Astrocyte (in vitro differentiated cells and primary cell): ENCODE measurements at regions not wholly inside any gene's neighbourhood (a gene's known extent, or its start where the extent isn't known, plus 50 kb on each side); places are given as distances from the start of the nearest gene placed in this dataset.
A peak's percentile ranks its signal among the peaks of the same experiment; 100 is the strongest.
"Not testable (repeated sequence)": the region's sequence is repeated elsewhere in the genome, so short reads cannot be mapped to it uniquely, and the experiment has no call there.

Source experiments
- DNase-seq: peaks from one replicate; pipeline ENCODE4 v3.0.0-alpha.2; 2010; ENCODE audit warnings: low read depth
- FAIRE-seq: peaks from 2 replicates; lab custom pipeline; 2011; peaks lifted over from hg19 to GRCh38; lab: Jason Lieb, UNC
- H2AFZ ChIP-seq: 2 replicates; pipeline ENCODE4 v1.6.0; 2012; ENCODE audit warnings: low read depth, low read length, inconsistent platforms
- H3K27ac ChIP-seq: 2 replicates; pipeline ENCODE4 v1.5.1; 2011; ENCODE audit warnings: low read depth, low read length, inconsistent platforms
- H3K27me3 ChIP-seq: 2 replicates; pipeline ENCODE4 v1.6.0; 2011; ENCODE audit warnings: low read length, inconsistent platforms; ENCODE audit not compliant: insufficient read depth
- H3K36me3 ChIP-seq: 2 replicates; pipeline ENCODE4 v1.5.1; 2011; ENCODE audit warnings: low read length, inconsistent platforms; ENCODE audit not compliant: insufficient read depth
- H3K4me1 ChIP-seq: 2 replicates; pipeline ENCODE4 v1.5.1; 2011; ENCODE audit warnings: low read length, inconsistent platforms; ENCODE audit not compliant: insufficient read depth
- H3K4me2 ChIP-seq: 2 replicates; pipeline ENCODE4 v1.6.0; 2012; ENCODE audit warnings: low read length, inconsistent platforms
- H3K4me3 ChIP-seq: 2 replicates; pipeline ENCODE4 v1.5.1; 2011; ENCODE audit warnings: low read depth, mild to moderate bottlenecking, low read length, inconsistent platforms; ENCODE audit not compliant: insufficient read depth
- H3K79me2 ChIP-seq: 2 replicates; pipeline ENCODE4 v1.6.0; 2012; ENCODE audit warnings: mild to moderate bottlenecking, low read length, inconsistent platforms; ENCODE audit not compliant: insufficient read depth
- H3K9ac ChIP-seq: 2 replicates; pipeline ENCODE4 v1.6.0; 2012; ENCODE audit warnings: mild to moderate bottlenecking, low read length, inconsistent platforms
- H3K9me3 ChIP-seq: 2 replicates; pipeline ENCODE4 v1.5.1; 2012; ENCODE audit warnings: low read depth, mild to moderate bottlenecking, low read length, inconsistent platforms; ENCODE audit not compliant: insufficient read depth
- H4K20me1 ChIP-seq: 2 replicates; pipeline ENCODE4 v1.6.0; 2012; ENCODE audit warnings: low read length, inconsistent platforms; ENCODE audit not compliant: insufficient read depth
- H3K27ac Mint-ChIP-seq: one replicate; pipeline ENCODE4 v1.8.0; 2021; ENCODE audit warnings: mild to moderate bottlenecking, mixed read lengths; ENCODE audit not compliant: unreplicated experiment
- H3K27me3 Mint-ChIP-seq: one replicate; pipeline ENCODE4 v1.8.0; 2021; ENCODE audit warnings: low read depth, mixed read lengths; ENCODE audit not compliant: unreplicated experiment
- H3K36me3 Mint-ChIP-seq: one replicate; pipeline ENCODE4 v1.8.0; 2021; ENCODE audit warnings: low read depth, mixed read lengths; ENCODE audit not compliant: unreplicated experiment
- H3K4me1 Mint-ChIP-seq: one replicate; pipeline ENCODE4 v1.8.0; 2021; ENCODE audit warnings: low read depth, mixed read lengths; ENCODE audit not compliant: unreplicated experiment
- H3K4me3 Mint-ChIP-seq: one replicate; pipeline ENCODE4 v1.8.0; 2021; ENCODE audit warnings: mild to moderate bottlenecking, moderate library complexity, mixed read lengths; ENCODE audit not compliant: unreplicated experiment
- H3K9me3 Mint-ChIP-seq: one replicate; pipeline ENCODE4 v1.8.0; 2021; ENCODE audit warnings: mild to moderate bottlenecking, mixed read lengths; ENCODE audit not compliant: unreplicated experiment

DNA sequence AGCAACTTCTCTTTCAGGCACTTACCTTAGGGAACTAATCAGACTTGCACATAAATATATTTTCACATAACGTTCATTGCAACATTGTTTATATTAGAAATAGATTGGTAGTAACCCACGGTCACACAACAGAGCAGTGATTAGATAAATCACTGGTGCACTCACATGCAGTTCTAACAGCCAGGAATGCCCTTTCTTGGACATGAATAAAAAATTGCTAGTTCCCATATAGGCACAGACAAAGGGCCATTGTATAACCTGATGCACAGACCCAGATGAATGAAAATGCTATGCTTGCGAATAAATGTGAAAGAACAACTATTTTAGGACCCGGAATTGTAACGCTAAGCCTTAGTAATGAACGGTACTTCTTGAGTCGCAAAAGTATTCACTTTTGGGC lies 63.9 kb downstream of the SPANXB1 start:
- FAIRE-seq, H3K27ac Mint-ChIP-seq, H4K20me1 ChIP-seq, H3K27ac ChIP-seq, H3K4me1 Mint-ChIP-seq, H2AFZ ChIP-seq, H3K4me1 ChIP-seq, H3K9me3 ChIP-seq, H3K4me3 ChIP-seq, H3K27me3 ChIP-seq, H3K9ac ChIP-seq, H3K4me3 Mint-ChIP-seq, H3K79me2 ChIP-seq, DNase-seq, H3K27me3 Mint-ChIP-seq, H3K9me3 Mint-ChIP-seq, H3K36me3 Mint-ChIP-seq, H3K4me2 ChIP-seq, H3K36me3 ChIP-seq: not testable (repeated sequence)

DNA sequence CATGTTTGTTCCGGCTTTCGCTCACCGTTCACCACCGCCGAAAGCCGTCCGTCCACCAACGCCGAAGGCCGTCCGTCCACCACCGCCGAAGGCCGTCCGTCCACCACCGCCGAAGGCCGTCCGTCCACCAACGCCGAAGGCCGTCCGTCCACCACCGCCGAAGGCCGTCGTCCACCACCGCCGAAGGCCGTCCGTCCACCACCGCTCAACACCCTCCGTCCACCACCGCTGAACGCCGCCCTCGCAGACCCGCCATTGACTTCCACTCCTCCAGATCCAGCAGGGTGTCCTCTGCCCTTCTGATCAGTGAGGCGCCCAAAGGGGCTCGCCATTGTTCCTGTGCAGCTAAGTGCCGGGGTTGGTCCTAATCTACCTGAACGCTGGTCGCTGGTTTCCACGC lies 81.7 kb downstream of the SPANXB1 start:
- not testable (repeated sequence) for H3K4me1 Mint-ChIP-seq, H3K27ac Mint-ChIP-seq, H2AFZ ChIP-seq, H3K9me3 ChIP-seq, H3K4me3 ChIP-seq, H3K27me3 ChIP-seq, H3K9ac ChIP-seq, H3K79me2 ChIP-seq, H3K4me2 ChIP-seq, FAIRE-seq, H3K36me3 ChIP-seq, H3K9me3 Mint-ChIP-seq, H3K36me3 Mint-ChIP-seq, H3K27me3 Mint-ChIP-seq, H4K20me1 ChIP-seq, DNase-seq, H3K27ac ChIP-seq, H3K4me3 Mint-ChIP-seq, H3K4me1 ChIP-seq

- not testable (repeated sequence) for H2AFZ ChIP-seq, H3K79me2 ChIP-seq, H3K4me3 Mint-ChIP-seq, H3K4me1 ChIP-seq, H4K20me1 ChIP-seq, DNase-seq, H3K27me3 Mint-ChIP-seq, H3K4me1 Mint-ChIP-seq, H3K27ac Mint-ChIP-seq, H3K27ac ChIP-seq, H3K4me3 ChIP-seq, H3K9ac ChIP-seq, H3K36me3 ChIP-seq, H3K9me3 ChIP-seq, H3K36me3 Mint-ChIP-seq, H3K27me3 ChIP-seq, H3K4me2 ChIP-seq, H3K9me3 Mint-ChIP-seq
- peak; percentile 98 for FAIRE-seq
These were observed 73.0 kb downstream of the LDOC1 start for GRCh38 chrX:141103784-141104523.

DNA sequence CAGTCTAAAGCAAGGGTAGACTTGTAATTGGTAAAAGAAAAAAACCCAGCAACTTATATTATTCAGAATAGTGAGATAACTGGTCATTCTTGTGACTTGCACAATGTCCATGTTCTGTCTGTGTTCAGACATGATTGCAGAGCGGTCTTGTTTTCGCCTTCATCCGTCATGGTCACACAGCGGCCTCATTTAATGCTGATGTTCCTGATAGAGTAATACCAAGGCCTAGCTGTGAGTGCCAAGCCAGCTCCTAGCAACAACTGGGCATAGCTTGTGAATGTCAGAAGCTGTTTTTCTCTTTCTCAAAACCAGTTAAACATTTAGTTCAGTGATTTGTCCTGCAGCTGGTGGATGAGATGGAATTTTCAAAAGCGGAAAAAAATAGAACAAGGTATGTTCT lies 65.7 kb downstream of the LDOC1 start:
- not testable (repeated sequence) for H3K4me3 Mint-ChIP-seq

More for the DNA sequence above, 65.7 kb downstream of the LDOC1 start:
- H3K36me3 ChIP-seq, H2AFZ ChIP-seq, H4K20me1 ChIP-seq, H3K27me3 ChIP-seq, H3K9me3 ChIP-seq, H3K9me3 Mint-ChIP-seq, H3K9ac ChIP-seq, H3K4me2 ChIP-seq, H3K4me1 ChIP-seq, H3K36me3 Mint-ChIP-seq, H3K27me3 Mint-ChIP-seq, H3K79me2 ChIP-seq, H3K4me3 ChIP-seq, H3K27ac Mint-ChIP-seq, H3K27ac ChIP-seq, DNase-seq, H3K4me1 Mint-ChIP-seq: not testable (repeated sequence)
- peak; percentile 49 for FAIRE-seq
